Thyroid gland (tissue), 4 donors: ENCODE measurements at regions not wholly inside any gene's neighbourhood (a gene's known extent, or its start where the extent isn't known, plus 50 kb on each side); places are given as distances from the start of the nearest gene placed in this dataset.

Experiments used
- POLR2A ChIP-seq, 2 donors: fragments of 450-650 bp; IDR thresholded peaks; one replicate each; pipeline ENCODE4 v1.6.1; 2017; ENCODE audit warnings: antibody characterized with exemption in 2 of 2, mild to moderate bottlenecking in 2 of 2, moderate library complexity in 1 of 2
- TF ChIP-seq, protein P1 (sequence below), 6 experiments: fragments of 200-600 bp in 3 of 6; fragments of 450-650 bp in 3 of 6; sonication (generic) in 3 of 6; IDR thresholded peaks; one replicate each; pipeline ENCODE4 v1.5.1; 2016 to 2019; ENCODE audit warnings: antibody characterized with exemption in 6 of 6, mild to moderate bottlenecking in 2 of 6, inconsistent platforms in 1 of 6, moderate library complexity in 1 of 6

DNA sequence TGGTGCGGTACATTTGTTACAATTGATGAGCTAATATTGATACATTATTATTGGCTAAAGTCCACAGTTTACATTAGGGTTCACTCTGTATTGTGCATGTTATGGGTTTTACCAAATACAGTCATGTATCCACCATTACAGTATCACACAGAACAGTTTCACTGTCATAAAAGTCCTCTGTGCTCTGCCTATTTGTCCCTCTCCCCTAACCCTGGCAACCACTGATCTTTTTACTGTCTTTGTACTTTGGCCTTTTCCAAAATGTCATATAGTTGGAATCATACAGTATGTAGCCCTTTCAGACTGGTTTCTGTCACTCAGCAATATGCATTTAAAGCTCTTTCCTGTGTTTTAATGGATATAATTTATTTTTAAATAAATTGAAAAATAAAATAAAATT lies 83.1 kb upstream of the SLC4A7 start:
- TF ChIP-seq, protein P1, sequence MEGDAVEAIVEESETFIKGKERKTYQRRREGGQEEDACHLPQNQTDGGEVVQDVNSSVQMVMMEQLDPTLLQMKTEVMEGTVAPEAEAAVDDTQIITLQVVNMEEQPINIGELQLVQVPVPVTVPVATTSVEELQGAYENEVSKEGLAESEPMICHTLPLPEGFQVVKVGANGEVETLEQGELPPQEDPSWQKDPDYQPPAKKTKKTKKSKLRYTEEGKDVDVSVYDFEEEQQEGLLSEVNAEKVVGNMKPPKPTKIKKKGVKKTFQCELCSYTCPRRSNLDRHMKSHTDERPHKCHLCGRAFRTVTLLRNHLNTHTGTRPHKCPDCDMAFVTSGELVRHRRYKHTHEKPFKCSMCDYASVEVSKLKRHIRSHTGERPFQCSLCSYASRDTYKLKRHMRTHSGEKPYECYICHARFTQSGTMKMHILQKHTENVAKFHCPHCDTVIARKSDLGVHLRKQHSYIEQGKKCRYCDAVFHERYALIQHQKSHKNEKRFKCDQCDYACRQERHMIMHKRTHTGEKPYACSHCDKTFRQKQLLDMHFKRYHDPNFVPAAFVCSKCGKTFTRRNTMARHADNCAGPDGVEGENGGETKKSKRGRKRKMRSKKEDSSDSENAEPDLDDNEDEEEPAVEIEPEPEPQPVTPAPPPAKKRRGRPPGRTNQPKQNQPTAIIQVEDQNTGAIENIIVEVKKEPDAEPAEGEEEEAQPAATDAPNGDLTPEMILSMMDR (IDR thresholded peaks at IDR 0.05), result no peak
- no peak for TF ChIP-seq POLR2A (IDR thresholded peaks at IDR 0.05)
